ENCODE measurements at regions not wholly inside any gene's neighbourhood (a gene's known extent, or its start where the extent isn't known, plus 50 kb on each side); places are given as distances from the start of the nearest gene placed in this dataset.

DNA sequence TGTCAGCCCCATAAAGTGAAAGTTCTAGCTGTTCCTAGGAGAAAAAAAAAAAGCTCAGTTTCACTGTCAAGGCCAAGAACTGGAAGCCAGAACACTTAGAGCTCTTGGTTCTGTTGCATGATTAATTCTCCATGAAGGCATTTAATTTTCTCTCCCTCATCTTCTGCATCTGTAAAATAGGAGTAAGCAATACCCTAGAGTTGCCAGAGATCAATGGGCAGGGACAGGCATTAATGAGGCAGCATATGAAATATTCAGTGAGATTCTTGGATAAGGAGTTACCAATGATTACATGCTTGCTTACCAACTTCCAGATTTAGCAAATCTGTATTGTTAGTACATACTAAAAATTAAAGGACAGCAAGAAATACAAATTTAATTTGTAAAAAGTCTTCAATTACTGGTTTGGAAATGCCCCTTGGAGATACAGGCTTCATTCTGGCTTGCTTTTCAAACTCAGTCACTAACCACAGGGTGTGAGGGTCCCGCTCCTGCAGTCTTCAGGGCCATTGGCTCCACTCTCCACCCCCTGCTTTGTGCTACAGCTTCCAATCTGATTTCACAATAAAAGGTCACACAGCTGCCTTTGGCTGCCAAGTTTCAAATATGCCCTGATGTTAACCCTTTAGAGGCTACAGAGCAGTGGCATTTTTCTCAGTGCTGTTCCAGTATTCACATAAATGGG is 624.6 kb downstream of the BNC2 start:
- DNase-seq = no peak

GRCh38 chr9:16246785-16247184 is 623.7 kb downstream of the BNC2 start:
- DNase-seq = no peak

- no peak for DNase-seq
Observed at GRCh38 chr9:16247188-16247875, 623.1 kb downstream of the BNC2 start.

DNA sequence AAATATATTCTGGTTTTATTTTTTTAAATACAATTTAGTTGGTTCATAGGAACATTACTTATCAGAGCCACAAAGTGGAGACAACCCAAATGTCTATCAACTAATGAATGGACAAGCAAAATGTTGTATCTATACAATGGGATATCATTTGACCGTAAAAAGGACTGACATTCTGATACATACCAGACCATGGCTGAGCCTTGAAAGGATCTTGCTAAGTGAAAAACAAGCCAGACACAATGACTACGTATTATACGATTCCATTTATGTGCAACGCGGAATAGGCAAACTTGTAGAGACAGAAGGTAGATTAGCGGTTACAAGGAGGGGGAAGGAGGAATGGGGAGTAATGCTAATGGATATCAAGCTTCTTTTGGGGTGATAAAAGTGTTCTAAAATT is 621.6 kb downstream of the BNC2 start:
- no peak for DNase-seq

- no peak for DNase-seq
Observed at GRCh38 chr9:16252616-16253015, 617.9 kb downstream of the BNC2 start.

DNA sequence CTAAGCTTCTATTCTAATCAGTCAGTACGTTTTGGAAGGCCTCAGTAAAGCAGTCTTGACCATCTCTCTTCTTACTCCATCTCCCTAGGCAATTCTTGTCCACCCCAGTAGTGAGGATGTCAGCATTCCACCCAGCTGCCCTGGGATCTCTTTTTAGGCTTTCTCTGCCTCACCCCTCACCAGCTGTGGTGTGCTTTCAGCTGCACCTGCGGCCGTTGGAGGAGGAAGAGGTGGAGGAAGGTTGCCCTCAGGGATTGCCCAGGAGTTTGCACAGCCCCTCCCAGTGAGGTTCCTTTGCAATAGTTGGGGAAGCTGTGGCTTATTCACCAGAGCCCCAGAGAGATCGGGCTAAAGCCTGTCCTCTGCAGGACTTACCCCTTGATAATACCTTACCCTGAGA is 615.8 kb downstream of the BNC2 start:
- DNase-seq = no peak

DNA sequence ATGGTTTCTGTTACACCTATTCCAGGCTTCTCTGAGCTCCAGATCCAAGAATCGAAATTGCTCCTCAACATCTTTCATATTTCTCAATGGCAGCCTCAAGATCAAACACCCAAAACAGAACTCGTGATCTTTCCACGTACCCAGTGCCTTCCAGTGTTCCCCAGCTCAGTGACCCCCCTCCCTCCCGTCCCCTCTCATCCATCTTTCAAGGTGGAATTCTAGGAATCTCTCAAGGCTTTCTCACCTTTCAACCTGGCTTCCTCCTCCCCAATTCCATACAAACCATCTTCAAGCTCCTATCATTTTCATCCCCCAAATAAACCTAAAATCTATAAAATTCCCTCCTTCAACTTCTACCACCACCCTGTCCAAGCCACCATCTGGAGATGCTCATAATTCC is 615.3 kb downstream of the BNC2 start:
- no peak for DNase-seq

DNA sequence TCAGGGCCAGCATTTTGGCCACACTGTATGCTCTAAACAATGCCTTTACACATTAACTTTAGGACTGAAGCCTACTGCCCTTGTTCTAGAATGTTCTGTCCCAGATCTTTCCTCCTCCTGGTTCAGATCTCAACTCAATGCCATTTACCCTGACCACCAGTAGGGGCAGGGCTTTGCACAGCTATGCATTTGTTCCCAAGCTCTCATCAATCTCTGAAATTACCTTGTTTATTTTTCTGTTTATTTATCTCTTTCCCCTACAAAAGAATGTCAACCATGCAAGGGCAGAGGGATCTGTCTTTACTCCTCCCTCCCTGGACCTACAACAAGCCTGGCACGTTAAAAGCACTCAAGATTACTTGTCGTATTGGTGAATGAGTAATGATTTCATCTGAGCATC is 612.9 kb downstream of the BNC2 start:
- no peak for DNase-seq

GRCh38 chr9:16258191-16258590 is 612.3 kb downstream of the BNC2 start:
- DNase-seq = no peak

DNA sequence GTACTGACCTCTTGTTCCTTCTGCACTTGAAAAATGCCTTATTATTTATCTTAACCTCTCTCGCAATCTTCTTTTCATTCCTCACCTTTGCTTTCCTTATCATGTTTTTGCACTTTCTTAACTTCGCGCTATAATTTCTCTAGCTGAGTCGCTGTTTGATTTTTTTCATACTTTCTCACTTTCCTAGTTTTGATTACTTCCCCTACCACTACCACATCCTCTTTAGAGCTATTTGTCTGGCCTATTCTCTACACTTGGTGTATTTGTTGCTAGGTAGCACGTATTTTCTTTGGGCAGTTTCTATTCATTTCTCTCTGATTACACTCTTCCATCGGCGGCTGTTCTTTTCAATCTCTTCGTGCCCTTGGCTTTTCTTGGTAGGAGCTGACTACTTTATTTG is 611.8 kb downstream of the BNC2 start:
- DNase-seq = no peak

DNA sequence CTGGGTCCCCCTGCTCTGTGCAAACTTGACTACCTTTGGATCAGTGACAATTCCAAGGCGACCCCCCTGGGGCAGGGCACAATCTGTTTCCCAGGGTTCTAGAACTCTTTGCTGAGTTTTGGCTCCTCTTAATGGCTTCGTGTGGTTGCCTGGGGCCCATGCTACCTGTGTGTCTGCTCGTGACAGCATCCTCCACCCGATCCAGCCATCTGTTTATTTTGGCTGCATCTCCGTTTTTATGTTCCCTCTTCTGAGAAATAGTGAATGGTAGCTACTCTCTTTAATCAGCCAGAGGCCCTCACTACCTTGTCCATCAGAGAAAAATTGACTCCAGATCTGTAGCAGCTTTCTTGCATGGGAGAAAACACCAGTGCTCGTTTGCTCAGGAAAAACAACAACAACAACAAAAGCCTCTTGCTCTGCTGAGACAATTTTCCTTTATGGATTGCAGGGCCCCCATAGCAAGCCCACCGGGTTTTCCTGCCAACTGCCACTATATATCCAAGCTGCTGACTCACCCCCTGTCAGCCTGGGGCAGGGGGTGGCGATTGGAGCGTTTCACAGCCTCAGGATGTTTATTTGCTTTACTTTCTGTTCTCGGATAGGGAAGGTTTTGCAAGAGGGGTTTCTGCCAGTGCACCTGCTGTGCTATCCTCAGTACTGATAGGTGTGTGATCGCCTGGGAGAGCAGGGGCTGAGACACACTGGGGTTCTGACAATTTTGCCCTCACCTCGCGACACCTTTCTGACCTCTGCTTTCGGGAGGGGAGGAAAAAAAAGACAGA is 607.8 kb downstream of the BNC2 start:
- DNase-seq = no peak

- no peak for DNase-seq
Observed at GRCh38 chr9:16265688-16266087, 604.8 kb downstream of the BNC2 start.

DNA sequence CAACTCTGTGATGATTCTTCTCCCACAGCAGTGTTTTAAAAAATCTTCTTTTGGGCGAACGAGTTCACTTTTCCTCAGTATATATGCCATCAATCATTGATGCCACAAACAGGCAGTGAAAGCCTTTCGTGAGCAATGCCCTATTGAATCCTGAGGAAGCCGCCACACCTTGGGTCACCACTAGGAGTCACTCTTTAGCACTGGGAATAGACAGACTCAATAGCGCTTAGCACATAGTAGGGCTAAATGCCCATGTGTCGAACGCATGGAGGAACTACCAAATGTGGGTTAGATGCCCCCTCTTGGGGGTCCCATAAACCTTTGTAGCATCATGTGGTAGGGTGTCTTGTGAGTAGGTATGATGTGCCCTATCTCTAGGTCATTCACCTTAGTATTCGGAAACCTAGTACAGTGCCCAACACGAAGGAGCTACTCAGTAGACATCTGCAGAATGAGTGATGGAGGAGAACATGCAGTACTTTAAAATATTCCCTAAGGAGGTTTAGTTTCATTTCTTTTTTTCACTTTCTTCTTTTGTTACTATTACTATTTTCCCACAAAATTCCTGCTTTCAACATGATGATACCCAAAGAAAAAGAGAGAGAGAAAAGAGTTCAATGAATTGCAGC is 603.7 kb downstream of the BNC2 start:
- no peak for DNase-seq

- DNase-seq = no peak
Observed at GRCh38 chr9:16267281-16268066, 603.0 kb downstream of the BNC2 start.

GRCh38 chr9:16268067-16268881 is 602.2 kb downstream of the BNC2 start:
- no peak for DNase-seq

DNA sequence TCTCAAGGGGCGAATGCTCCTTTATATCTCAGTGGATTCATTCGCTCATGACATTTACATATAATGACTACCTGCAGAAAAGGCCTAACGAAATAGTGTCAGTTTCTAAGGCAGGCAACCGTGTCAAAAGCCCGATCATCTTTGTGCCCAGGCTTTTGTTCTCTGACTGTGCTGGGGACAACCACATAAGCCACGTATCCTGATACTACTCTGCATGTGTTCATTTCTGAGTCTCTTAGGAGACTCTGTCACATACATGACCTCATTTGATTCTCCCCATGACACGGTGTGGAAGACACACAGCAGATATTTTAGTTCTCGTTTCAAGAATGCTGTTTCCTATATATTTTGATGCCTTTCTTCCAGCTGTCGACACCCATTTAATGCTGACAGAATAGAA is 598.5 kb downstream of the BNC2 start:
- no peak for DNase-seq

DNA sequence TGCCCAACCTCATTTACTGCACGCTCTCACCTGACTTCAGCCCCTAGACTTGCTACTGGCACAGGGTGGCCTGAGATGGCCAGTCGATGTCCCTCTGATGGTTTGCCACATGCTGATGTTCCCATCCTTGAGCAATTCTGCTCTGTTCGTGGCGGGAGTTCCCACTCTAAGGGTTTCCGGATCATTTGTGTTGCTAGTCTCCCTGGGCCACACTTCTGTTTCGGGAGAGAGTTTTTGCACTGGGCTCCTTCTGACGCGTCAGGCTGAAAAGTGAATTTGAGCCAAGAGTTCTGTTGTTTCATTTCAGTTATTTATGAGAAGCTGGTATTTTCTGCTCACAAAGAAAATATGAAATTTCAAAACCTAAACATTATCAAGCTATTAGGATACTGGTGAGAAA is 597.7 kb downstream of the BNC2 start:
- DNase-seq = no peak

DNA sequence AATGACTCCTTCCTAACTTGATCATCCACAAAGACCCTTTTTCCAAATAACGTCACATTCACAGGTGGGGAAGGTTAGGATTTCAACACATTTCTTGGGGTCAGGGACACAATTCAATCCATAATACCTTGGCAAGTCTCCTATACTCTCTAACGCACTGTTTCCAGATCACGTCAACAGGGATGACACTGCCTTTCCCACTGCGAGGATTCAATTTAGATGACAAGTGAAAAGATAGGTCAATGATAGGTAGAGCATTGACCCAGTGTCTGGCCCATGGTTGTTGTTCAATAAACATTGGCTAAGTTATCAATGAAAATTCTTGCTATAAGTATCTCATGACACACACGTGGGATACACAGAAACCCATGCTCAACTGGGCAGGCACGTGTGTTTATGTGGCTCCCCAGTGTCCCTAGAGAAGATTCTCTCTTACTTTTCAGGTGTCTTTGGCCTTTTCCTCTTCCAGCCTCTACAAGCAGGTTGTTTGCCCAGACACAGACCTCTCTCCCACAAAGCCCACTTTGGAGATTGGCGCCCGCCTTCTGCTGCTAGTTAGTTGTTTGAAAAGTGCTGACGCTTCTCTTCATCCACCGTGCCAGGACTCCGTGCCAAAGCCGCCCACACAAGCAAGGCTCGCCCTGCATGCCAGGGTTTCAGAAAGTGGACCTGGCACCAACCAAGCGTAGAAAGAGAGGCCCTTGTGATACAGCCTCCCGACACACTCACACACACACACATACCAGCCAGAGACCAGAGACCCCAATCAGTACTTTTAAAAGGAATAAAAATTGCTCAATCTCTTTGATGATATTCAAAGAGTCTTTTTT is 594.5 kb downstream of the BNC2 start:
- DNase-seq = no peak

- no peak for DNase-seq
Observed at GRCh38 chr9:16276866-16277265, 593.6 kb downstream of the BNC2 start.

- no peak for DNase-seq
Observed at GRCh38 chr9:16277471-16277960, 593.0 kb downstream of the BNC2 start.
